ENCODE measurements at regions not wholly inside any gene's neighbourhood (a gene's known extent, or its start where the extent isn't known, plus 50 kb on each side); places are given as distances from the start of the nearest gene placed in this dataset.
"Not testable (repeated sequence)": the region's sequence is repeated elsewhere in the genome, so short reads cannot be mapped to it uniquely, and the experiment has no call there.

GRCh38 chr4:120005527-120005926 is 61.1 kb downstream of the MAD2L1 start:
- no peak for DNase-seq

GRCh38 chr4:120005076-120005475 is 61.6 kb downstream of the MAD2L1 start:
- DNase-seq: no peak

GRCh38 chr4:120004054-120004453 is 62.6 kb downstream of the MAD2L1 start:
- no peak for DNase-seq

DNA sequence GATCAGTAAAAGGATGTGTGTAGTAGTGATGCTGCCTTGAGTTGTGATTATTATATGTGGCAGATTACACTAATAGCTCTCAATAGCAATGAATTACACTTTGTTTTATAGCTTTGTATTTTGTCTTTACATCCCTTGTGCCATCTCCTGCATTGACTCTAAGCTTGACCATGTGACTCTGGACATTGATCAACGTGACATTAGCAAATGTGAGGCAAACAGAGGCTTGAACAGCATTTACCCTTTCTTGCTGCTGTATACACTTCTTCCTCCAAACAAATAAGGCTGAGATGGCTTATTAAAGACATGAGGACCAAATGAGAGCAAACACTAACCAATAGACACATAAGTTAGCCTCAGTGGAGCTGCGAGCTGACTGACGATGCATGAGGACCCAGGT is 63.5 kb downstream of the MAD2L1 start:
- no peak for DNase-seq

DNA sequence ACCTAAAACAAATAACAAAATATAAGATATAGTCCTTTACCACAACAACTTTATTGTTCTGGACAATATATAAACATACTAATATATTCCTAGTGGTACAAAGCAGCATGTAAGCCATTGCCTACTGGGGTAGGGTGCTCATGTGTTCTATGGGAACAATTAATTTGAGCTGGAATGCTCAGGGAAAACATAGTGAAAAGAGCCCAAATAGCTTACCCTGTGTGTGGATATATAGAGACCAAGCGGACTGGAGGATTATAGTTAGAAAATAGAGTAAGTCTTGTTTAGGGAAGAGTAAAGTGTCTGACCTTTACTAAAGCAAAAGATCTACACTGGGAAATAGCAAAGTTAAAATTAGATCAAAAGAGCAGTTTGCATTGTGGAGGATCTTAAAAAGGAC is 64.8 kb downstream of the MAD2L1 start:
- DNase-seq: no peak

GRCh38 chr4:120000591-120001296 is 65.9 kb downstream of the MAD2L1 start:
- no peak for DNase-seq

DNA sequence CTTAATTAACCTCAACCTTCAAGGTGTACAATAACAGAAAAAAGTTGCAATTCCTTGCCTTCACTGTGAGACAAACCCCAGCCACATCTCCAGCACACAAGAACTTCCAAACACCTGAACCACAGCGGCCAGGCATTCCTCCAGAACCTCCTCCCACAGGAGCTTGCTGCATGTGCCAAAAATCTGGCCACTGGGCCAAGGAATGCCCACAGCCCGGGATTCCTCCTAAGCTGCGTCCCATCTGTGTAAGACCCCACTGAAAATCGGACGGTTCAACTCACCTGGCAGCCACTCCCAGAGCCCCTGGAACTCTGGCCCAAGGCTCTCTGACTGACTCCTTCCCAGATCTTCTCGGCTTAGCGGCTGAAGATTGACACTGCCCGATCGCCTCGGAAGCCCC is 70.6 kb downstream of the MAD2L1 start:
- DNase-seq: not testable (repeated sequence)

GRCh38 chr4:119984996-119985395 is 81.7 kb downstream of the MAD2L1 start:
- no peak for DNase-seq

DNA sequence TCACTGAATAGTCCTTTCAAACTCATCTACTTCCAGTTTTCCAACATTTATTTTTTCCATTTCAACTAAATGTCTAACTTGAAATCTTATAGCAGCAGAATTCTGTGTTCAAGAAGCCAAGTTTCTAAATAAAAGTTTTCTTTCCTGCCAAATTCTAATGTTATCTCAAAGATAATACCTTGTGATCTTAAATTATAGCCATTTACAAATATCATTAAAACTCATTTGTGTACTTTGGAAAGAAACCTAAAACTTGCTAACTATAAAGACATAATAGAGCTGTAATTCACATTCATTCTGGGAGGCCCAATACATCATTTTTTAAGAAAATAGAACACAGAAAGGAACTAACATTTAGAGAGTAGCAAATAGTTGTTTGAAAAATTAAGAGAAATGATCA is 83.9 kb downstream of the MAD2L1 start:
- no peak for DNase-seq

- DNase-seq: no peak
These were observed 86.2 kb downstream of the MAD2L1 start for GRCh38 chr4:119980456-119980855.

DNA sequence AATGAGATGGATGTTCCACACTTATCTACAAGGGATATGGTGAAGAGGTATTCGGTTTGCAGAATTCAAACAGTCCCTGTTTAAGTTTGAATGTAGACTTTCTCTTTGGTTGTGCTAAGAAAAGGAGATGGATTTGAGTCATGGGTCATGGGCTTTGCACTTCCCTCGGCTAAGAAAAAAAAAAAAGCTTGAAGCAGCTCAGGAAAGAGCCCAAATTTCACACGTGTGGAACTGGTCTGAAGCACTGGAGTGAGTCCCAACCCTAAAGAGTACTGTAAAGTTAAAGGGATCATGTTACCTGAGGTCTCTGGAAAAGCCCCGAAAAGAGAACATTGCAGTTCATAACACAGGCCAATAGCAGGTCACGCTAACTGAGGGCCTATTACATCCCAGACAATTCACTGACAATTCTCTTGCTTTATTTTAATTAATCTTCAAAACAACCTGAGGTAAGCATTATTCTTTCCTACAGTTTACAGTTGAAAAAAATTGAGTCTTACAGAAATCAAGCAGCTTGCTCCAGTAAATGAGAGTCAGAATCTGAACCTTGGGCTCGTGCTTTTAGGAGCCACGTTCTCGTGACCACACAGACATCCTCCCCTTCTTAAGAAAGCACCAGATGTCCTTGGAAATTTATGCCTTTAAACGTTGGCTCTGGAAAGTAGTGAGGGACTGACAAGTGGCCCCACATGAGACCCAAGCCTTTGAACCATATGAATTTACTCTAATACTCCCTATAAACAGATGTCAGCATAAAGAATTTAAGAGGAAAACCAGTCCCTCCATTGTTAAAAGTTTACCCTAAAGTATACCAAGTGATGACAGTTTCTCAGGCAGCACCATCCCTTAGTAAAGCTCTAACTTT is 89.3 kb downstream of the MAD2L1 start:
- no peak for DNase-seq

- DNase-seq: no peak
These were observed 95.1 kb downstream of the MAD2L1 start for GRCh38 chr4:119971431-119972084.

DNA sequence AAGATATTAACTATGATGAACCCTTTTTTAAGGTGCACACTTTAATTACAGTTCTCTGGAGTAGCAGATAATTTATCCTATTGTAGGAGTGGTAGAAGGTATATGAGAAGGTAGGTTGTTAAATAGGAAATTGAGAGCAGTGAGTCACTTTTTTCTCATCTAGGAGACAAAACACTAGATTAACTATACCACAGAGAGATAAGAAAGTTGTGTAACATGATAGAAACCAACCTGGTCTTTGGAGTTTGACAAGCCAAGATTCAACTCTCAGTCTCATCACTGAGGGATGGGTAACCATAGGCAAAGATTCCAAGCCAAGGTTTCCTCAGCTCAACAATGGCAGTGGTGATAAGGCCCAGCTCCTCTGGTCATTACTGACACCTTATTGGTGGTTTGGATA is 104.0 kb downstream of the MAD2L1 start:
- DNase-seq: no peak

GRCh38 chr4:119958983-119959382 is 107.7 kb downstream of the MAD2L1 start:
- no peak for DNase-seq

DNA sequence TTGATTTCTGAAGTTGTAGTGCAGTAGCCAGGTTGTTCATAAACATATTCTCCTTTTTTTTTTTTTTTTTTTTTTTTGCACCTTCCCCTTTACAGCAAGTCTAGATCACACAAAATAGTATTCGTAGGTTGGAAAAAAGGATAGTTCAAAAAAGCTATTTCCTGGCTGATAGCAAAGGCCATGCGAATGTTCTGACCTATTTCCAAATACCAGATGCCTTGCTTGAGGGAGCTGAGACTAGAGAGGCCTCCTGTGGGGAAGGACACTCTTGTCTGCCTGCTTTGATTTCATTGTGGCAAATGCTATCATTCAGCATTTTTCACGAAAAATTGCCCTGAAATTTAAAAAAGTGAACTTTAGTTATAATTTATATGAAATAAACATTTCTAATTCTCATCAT is 111.4 kb downstream of the MAD2L1 start:
- DNase-seq: no peak

DNA sequence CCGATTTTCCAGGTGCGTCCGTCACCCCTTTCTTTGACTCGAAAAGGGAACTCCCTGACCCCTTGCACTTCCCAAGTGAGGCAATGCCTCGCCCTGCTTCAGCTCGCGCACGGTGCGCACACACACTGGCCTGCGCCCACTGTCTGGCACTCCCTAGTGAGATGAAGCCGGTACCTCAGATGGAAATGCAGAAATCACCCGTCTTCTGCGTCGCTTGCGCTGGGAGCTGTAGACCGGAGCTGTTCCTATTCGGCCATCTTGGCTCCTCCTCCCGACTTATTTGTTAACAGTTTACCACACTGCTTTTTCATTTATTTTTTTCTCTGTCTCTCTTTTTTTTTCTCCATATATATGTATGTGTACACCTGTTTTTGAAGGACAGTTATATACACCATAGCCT is 112.2 kb downstream of the MAD2L1 start:
- not testable (repeated sequence) for DNase-seq

- DNase-seq: no peak
These were observed 120.3 kb downstream of the MAD2L1 start for GRCh38 chr4:119946359-119946758.

DNA sequence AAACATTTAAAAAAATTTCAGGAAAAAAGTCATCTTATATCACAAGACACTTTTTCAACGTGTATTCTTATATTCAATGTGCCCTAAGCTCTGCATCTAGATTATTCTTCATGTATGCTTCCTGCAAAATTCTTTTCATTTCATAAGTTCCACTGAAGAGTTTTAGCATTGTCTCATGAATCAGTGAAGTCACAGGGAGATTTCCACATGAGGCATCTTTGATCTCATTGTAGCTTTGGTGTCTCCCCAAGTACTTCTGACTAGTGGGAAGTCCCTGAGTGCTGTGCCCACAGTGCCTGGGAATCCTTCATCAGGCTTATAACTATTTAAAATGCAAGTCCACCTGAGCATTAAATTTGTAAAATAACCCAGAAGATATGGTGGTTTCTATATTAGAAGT is 123.8 kb downstream of the MAD2L1 start:
- DNase-seq: no peak

- no peak for DNase-seq
These were observed 126.1 kb downstream of the MAD2L1 start for GRCh38 chr4:119940557-119940956.

DNA sequence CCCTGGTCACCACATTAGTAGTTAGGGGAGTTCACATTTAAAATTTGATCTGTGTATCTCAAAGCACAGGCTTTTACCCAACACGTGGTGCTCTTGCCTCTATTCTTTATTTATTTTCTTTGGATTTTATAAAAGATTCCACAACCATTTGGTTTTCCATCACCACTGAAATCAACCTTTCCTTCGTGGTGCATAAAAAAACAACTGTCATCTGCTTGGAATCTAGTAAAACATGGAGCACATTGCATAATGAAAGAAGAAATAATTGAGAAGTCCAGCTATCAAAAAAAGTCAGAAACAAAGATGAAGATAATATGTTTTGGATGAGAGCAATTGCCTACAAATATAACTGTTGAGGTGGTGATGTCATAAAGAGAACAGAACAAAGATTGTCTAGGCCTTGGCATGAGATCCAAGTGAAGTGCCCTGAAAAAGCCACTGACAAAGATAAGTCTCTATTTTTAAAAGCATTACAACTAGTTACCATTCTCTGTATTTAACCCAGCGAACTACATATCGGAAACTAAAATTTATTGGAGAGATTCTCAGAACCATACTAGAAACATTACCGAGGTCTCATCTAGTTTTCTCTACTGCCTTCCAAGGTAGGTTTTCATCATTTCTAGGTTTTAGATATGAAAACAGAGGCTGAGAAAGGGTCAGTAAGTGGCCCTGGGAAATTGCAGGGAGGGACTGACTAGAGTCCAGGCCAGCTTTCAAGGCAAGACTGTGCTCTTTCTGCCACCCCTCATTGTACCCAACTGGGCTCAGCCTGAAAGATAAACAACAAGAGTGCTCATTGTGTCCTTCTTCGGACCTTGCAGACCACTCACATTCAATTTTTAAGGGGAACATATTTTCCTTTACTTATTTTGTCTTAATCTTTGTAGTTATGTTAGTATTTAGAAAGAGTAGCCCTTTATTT is 127.3 kb downstream of the MAD2L1 start:
- no peak for DNase-seq

- DNase-seq: no peak
These were observed 128.9 kb downstream of the MAD2L1 start for GRCh38 chr4:119937746-119938145.

DNA sequence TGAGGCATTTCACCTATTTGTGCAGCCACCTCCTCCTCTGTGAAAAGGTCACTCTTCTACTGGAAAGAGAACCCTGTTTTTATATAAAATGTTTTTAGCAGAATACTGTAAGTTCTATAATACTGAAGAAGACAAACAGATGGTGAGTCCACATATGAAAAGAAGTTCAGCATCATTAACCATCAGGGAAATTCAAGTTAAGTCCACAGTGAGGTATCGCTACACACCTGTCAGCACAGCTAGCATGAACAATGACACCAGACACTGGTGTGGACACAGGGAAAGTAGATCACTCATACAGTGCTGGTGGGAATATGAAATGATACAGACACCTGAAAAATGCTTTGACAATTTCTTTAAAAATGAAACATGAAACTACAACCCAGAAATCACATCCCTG is 133.0 kb downstream of the MAD2L1 start:
- no peak for DNase-seq

All from fibroblast of skin of abdomen (primary cell).